ENCODE measurements at regions not wholly inside any gene's neighbourhood (a gene's known extent, or its start where the extent isn't known, plus 50 kb on each side); places are given as distances from the start of the nearest gene placed in this dataset.

- DNase-seq (ENCODE audit: low read depth) = peak; percentile 78
- CTCF ChIA-PET = no interaction called here
- no peak for TF ChIP-seq CTCF (IDR thresholded peaks at IDR 0.05; ENCODE audit: insufficient read depth, low read depth, low read length)
- no peak overlapping the region for H3K4me3 ChIP-seq (ENCODE audit: low read depth, low read length)
- H3K27me3 ChIP-seq (ENCODE audit: control insufficient read depth, insufficient read depth, low read length) = no peaks in the 10 kb centered on the region
- no peaks in the 10 kb centered on the region for H3K36me3 ChIP-seq (ENCODE audit: control insufficient read depth, insufficient read depth, low read length)
- POLR2A ChIA-PET = no interaction called here
These were observed 1299.9 kb downstream of the C4orf33 start for GRCh38 chr4:130395871-130396270.

- Histone ChIP-seq H3K36me3 (ENCODE audit: control insufficient read depth, insufficient read depth, low read length) (no peaks in the 10 kb centered on the region), H3K27me3 (ENCODE audit: control insufficient read depth, insufficient read depth, low read length) (no peaks in the 10 kb centered on the region), H3K4me3 (ENCODE audit: low read depth, low read length) (no peak overlapping the region)
- POLR2A ChIA-PET = no interaction called here
- no peak for TF ChIP-seq CTCF (IDR thresholded peaks at IDR 0.05; ENCODE audit: insufficient read depth, low read depth, low read length)
- CTCF ChIA-PET = no interaction called here
- no peak for DNase-seq (ENCODE audit: low read depth)
These were observed 1307.3 kb downstream of the C4orf33 start for GRCh38 chr4:130403221-130403620.

- Histone ChIP-seq H3K36me3 (ENCODE audit: control insufficient read depth, insufficient read depth, low read length) (no peaks in the 10 kb centered on the region), H3K27me3 (ENCODE audit: control insufficient read depth, insufficient read depth, low read length) (no peaks in the 10 kb centered on the region), H3K4me3 (ENCODE audit: low read depth, low read length) (no peak overlapping the region)
- ChIA-PET POLR2A (no interaction called here), CTCF (no interaction called here)
- no peak for TF ChIP-seq CTCF (IDR thresholded peaks at IDR 0.05; ENCODE audit: insufficient read depth, low read depth, low read length)
- no peak for DNase-seq (ENCODE audit: low read depth)
These were observed 1320.3 kb downstream of the C4orf33 start for GRCh38 chr4:130416228-130416627.

GRCh38 chr4:130419211-130419975 is 1323.4 kb downstream of the C4orf33 start:
- DNase-seq (ENCODE audit: low read depth) = no peak
- POLR2A ChIA-PET = no interaction called here
- Histone ChIP-seq H3K27me3 (ENCODE audit: control insufficient read depth, insufficient read depth, low read length) (no peaks in the 10 kb centered on the region), H3K36me3 (ENCODE audit: control insufficient read depth, insufficient read depth, low read length) (no peaks in the 10 kb centered on the region), H3K4me3 (ENCODE audit: low read depth, low read length) (no peak overlapping the region)
- no peak for TF ChIP-seq CTCF (IDR thresholded peaks at IDR 0.05; ENCODE audit: insufficient read depth, low read depth, low read length)
- CTCF ChIA-PET = no interaction called here

- CTCF ChIA-PET = no interaction called here
- TF ChIP-seq CTCF (IDR thresholded peaks at IDR 0.05; ENCODE audit: insufficient read depth, low read depth, low read length) = no peak
- H3K27me3 ChIP-seq (ENCODE audit: control insufficient read depth, insufficient read depth, low read length) = no peaks in the 10 kb centered on the region
These were observed 1326.3 kb downstream of the C4orf33 start for GRCh38 chr4:130422261-130422660.

More at GRCh38 chr4:130422261-130422660, 1326.3 kb downstream of the C4orf33 start:
- POLR2A ChIA-PET = no interaction called here
- H3K4me3 ChIP-seq (ENCODE audit: low read depth, low read length) = no peak overlapping the region
- no peaks in the 10 kb centered on the region for H3K36me3 ChIP-seq (ENCODE audit: control insufficient read depth, insufficient read depth, low read length)
- no peak for DNase-seq (ENCODE audit: low read depth)
